SK-N-SH treated with all-trans-retinoic acid at 6 μM for 48 hours (cell line): ENCODE measurements at regions not wholly inside any gene's neighbourhood (a gene's known extent, or its start where the extent isn't known, plus 50 kb on each side); places are given as distances from the start of the nearest gene placed in this dataset.

Experiments
- ATAC-seq: fragments of 200-7000 bp; cut with Tn5 transposase; 3 replicates; pipeline ENCODE4 v1.9.1; 2020; ENCODE audit warnings: mild to moderate bottlenecking, moderate library complexity
- BACH2 ChIP-seq: fragments of 250-450 bp; sonication (Bioruptor Pico); IDR thresholded peaks from 2 replicates; pipeline ENCODE4 v1.9.0; 2021; ENCODE audit warnings: mild to moderate bottlenecking, borderline replicate concordance
- GLIS3 ChIP-seq: fragments of 250-450 bp; sonication (Bioruptor Pico); IDR thresholded peaks from 2 replicates; pipeline ENCODE4 v1.5.0; 2020; ENCODE audit warnings: mild to moderate bottlenecking, moderate library complexity
- ISL1 ChIP-seq: fragments of 250-450 bp; sonication (Bioruptor Pico); IDR thresholded peaks from 2 replicates; pipeline ENCODE4 v2.1.2; 2022; ENCODE audit warnings: mild to moderate bottlenecking, moderate library complexity
- PPARA ChIP-seq: fragments of 250-450 bp; sonication (Bioruptor Pico); IDR thresholded peaks from 2 replicates; pipeline ENCODE4 v1.5.0; 2020; ENCODE audit warnings: mild to moderate bottlenecking, borderline replicate concordance
- SNAI2 ChIP-seq: fragments of 250-450 bp; sonication (Bioruptor Pico); IDR thresholded peaks from 2 replicates; pipeline ENCODE4 v1.5.0; 2020; ENCODE audit warnings: mild to moderate bottlenecking, moderate library complexity
- TCF4 ChIP-seq: fragments of 250-450 bp; sonication (Bioruptor Pico); IDR thresholded peaks from 2 replicates; pipeline ENCODE4 v1.8.0; 2021; ENCODE audit warnings: mild to moderate bottlenecking, moderate library complexity, borderline replicate concordance
- TOX ChIP-seq: fragments of 250-450 bp; sonication (Bioruptor Pico); IDR thresholded peaks from 2 replicates; pipeline ENCODE4 v1.8.0; 2021; ENCODE audit warnings: mild to moderate bottlenecking, moderate library complexity, borderline replicate concordance
- ZC3H10 ChIP-seq: fragments of 250-450 bp; sonication (Bioruptor Pico); IDR thresholded peaks from 2 replicates; pipeline ENCODE4 v1.5.1; 2021; ENCODE audit warnings: mild to moderate bottlenecking, moderate library complexity
- ZFP3 ChIP-seq: fragments of 250-450 bp; sonication (Bioruptor Pico); IDR thresholded peaks from 2 replicates; pipeline ENCODE4 v1.5.0; 2020; ENCODE audit warnings: mild to moderate bottlenecking, moderate library complexity
- ZFP30 ChIP-seq: fragments of 450-650 bp; formaldehyde crosslinking; IDR thresholded peaks from 2 replicates; pipeline ENCODE4 v1.5.0; 2022; ENCODE audit warnings: mild to moderate bottlenecking, moderate library complexity
- ZNF565 ChIP-seq: fragments of 450-650 bp; formaldehyde crosslinking; conservative IDR thresholded peaks from 2 replicates; pipeline ENCODE4 v1.5.0; 2020; ENCODE audit warnings: low read depth, mild to moderate bottlenecking, moderate library complexity
- ZNF70 ChIP-seq: fragments of 450-650 bp; formaldehyde crosslinking; IDR thresholded peaks from 2 replicates; pipeline ENCODE4 v1.5.0; 2020; ENCODE audit warnings: mild to moderate bottlenecking, moderate library complexity
- ZNF8 ChIP-seq: fragments of 450-650 bp; formaldehyde crosslinking; IDR thresholded peaks from 2 replicates; pipeline ENCODE4 v1.5.0; 2020; ENCODE audit warnings: mild to moderate bottlenecking, moderate library complexity
- TF ChIP-seq, protein P1 (sequence below): fragments of 250-450 bp; sonication (Bioruptor Pico); IDR thresholded peaks from 2 replicates; pipeline ENCODE4 v1.8.0; 2020; ENCODE audit warnings: mild to moderate bottlenecking, moderate library complexity, borderline replicate concordance
- TF ChIP-seq, protein P2 (sequence below): fragments of 250-450 bp; sonication (Bioruptor Pico); IDR thresholded peaks from 2 replicates; pipeline ENCODE4 v1.5.1; 2020; ENCODE audit warnings: low read depth, mild to moderate bottlenecking, moderate library complexity
- TF ChIP-seq, protein P3 (sequence below): fragments of 250-450 bp; sonication (Bioruptor Pico); IDR thresholded peaks from 2 replicates; pipeline ENCODE4 v1.5.1; 2021; ENCODE audit warnings: mild to moderate bottlenecking, moderate library complexity
- TF ChIP-seq, protein P4 (sequence below): fragments of 250-450 bp; sonication (Bioruptor Pico); IDR thresholded peaks from 2 replicates; pipeline ENCODE4 v1.8.0; 2021; ENCODE audit warnings: low read depth, mild to moderate bottlenecking, moderate library complexity, borderline replicate concordance

DNA sequence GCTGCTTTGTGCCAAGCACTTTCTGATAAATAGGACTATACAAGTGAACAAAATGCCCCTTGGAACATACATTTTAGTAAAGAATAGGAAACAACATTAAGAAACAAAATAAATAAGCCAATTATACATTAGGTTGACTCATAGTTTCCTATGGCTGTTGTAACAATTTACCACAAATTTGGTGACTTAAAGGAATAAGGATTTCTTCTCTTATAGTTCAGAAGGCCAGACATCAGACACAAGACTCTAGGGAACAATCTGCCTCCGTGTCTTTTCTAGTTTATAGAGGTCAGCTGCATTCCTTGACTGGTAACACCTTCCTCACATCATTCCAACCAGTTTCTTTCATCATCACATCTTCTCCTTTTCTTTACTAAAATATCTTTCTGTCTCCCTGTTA lies 235.9 kb upstream of the PCDH18 start (continued):
- TF ChIP-seq, protein P1, sequence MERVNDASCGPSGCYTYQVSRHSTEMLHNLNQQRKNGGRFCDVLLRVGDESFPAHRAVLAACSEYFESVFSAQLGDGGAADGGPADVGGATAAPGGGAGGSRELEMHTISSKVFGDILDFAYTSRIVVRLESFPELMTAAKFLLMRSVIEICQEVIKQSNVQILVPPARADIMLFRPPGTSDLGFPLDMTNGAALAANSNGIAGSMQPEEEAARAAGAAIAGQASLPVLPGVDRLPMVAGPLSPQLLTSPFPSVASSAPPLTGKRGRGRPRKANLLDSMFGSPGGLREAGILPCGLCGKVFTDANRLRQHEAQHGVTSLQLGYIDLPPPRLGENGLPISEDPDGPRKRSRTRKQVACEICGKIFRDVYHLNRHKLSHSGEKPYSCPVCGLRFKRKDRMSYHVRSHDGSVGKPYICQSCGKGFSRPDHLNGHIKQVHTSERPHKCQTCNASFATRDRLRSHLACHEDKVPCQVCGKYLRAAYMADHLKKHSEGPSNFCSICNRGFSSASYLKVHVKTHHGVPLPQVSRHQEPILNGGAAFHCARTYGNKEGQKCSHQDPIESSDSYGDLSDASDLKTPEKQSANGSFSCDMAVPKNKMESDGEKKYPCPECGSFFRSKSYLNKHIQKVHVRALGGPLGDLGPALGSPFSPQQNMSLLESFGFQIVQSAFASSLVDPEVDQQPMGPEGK (CRISPR knock-in tag), result no peak
- no peak for TF ChIP-seq ZNF565 (CRISPR knock-in tag)
- no peak for TF ChIP-seq BACH2
- TF ChIP-seq, protein P2, sequence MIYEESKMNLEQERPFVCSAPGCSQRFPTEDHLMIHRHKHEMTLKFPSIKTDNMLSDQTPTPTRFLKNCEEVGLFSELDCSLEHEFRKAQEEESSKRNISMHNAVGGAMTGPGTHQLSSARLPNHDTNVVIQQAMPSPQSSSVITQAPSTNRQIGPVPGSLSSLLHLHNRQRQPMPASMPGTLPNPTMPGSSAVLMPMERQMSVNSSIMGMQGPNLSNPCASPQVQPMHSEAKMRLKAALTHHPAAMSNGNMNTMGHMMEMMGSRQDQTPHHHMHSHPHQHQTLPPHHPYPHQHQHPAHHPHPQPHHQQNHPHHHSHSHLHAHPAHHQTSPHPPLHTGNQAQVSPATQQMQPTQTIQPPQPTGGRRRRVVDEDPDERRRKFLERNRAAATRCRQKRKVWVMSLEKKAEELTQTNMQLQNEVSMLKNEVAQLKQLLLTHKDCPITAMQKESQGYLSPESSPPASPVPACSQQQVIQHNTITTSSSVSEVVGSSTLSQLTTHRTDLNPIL (CRISPR knock-in tag), result no peak

DNA sequence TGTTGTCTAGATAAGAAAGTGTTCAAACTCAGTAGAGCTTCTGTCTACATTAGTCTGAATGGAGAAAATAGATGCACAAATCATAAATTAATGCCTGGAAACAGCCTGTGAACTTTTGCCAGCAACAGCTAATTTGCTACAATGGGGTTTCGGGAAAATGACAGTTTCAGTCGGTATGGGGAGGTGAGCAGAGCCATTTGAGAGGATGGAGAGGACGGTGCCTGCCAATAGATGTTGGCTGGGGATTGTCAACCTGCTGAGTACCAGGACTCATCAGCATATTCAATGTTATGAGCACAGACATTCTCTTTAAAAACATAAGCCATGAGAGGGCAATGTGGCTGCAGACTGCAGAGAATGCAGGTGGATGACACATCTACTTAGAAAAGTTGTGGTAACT lies 230.3 kb upstream of the PCDH18 start:
- peak; percentile 37; the same call in 1 of the 3 replicates for ATAC-seq
- TF ChIP-seq TOX (CRISPR knock-in tag) (no peak), ZC3H10 (no peak), PPARA (CRISPR knock-in tag) (no peak), ZFP3 (no peak), BACH2 (no peak)
- TF ChIP-seq, protein P2 (CRISPR knock-in tag), result no peak
- TF ChIP-seq, all 23 proteins: peak for 0

DNA sequence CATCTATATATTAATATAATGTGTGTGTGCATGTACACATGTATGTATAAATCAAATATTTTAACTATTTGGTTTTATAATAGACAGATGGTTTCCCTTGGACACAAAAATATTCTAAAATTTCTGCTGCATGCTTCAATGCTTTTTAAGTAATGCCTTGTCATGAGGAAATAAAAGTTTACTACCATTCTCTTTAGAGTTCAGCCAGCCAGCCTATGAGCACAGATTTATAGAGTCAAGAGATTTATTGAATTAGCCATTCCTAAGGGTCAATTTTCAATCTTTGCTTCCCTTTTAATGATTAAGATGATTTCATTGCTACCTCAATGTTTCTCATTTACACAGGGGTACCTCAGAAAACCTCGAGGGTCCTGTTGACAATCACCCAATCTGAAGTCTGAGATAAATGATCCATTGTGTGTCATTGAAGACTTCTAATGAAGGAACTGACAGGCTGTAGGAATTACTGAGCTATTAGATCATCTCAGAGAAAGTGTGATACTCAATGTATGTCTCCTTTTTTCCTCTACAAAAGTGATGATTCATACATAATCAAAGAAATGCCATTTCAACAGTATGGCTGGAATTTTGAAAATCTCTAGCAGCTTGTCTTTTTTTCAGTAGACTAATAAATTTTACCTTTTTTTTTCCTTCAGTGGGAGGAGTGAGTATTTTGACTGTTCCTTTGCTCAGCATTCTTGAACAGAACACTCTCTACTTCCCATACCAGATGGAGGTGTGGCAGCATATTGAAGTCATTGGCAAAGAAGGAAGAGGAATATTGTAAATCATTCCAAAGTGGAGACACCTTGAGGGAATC lies 222.6 kb upstream of the PCDH18 start:
- TF ChIP-seq, protein P1 (CRISPR knock-in tag), result no peak
- TF ChIP-seq ISL1 (CRISPR knock-in tag), result peak; percentile 61
- TF ChIP-seq, protein P3, sequence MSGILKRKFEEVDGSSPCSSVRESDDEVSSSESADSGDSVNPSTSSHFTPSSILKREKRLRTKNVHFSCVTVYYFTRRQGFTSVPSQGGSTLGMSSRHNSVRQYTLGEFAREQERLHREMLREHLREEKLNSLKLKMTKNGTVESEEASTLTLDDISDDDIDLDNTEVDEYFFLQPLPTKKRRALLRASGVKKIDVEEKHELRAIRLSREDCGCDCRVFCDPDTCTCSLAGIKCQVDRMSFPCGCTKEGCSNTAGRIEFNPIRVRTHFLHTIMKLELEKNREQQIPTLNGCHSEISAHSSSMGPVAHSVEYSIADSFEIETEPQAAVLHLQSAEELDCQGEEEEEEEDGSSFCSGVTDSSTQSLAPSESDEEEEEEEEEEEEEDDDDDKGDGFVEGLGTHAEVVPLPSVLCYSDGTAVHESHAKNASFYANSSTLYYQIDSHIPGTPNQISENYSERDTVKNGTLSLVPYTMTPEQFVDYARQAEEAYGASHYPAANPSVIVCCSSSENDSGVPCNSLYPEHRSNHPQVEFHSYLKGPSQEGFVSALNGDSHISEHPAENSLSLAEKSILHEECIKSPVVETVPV, result no peak
- peak; percentile 78 for ATAC-seq

DNA sequence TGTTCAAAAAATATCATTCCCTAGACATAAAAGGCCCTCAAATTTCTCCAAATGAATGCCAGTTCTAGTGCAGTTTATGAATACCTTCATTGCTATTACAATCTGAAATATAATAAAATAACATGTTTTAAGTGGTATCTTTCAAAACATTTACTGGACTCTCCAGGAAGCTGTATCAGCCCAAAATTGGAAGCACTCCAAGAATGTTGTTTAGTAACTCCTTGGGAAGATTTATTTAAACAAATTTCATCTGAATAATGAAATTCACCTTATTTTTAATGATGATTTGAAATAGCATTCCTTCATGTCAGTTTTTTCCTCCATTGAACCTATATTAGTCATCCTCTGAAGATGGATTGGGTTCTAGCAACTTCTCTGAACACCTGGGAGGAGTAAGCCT lies 217.2 kb upstream of the PCDH18 start:
- ATAC-seq, result peak; percentile 40; the same call in 1 of the 3 replicates
- no peak for TF ChIP-seq GLIS3 (CRISPR knock-in tag)
- TF ChIP-seq ISL1 (CRISPR knock-in tag), result peak; percentile 29; the same call in 1 of the 2 replicates
- TF ChIP-seq ZFP30 (CRISPR knock-in tag), result no peak
- TF ChIP-seq ZNF70, result no peak
- no peak for TF ChIP-seq TCF4 (CRISPR knock-in tag)
- no peak for TF ChIP-seq SNAI2 (CRISPR knock-in tag)

DNA sequence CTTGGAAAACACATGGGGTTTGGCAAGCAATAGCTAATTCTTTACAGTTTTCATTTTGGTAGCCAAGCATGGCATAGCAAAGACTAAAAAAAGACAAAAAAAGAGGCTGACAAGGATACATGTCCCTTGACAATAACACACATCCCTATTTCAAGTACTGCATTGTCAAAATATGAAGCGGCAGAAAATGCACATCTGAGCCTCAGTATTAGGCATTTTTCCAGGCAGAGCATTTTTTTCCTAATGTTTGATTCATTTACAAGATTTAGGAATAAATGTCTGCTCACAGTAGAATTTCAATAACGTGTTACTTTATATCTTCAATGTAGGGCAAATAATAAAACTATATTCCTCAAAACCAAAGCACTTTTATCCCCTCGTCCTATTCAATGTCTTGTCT lies 216.3 kb upstream of the PCDH18 start:
- no peak for ATAC-seq
- TF ChIP-seq TOX (CRISPR knock-in tag) (no peak), BACH2 (no peak), SNAI2 (CRISPR knock-in tag) (no peak), ZNF8 (CRISPR knock-in tag) (no peak)
- TF ChIP-seq, protein P4, sequence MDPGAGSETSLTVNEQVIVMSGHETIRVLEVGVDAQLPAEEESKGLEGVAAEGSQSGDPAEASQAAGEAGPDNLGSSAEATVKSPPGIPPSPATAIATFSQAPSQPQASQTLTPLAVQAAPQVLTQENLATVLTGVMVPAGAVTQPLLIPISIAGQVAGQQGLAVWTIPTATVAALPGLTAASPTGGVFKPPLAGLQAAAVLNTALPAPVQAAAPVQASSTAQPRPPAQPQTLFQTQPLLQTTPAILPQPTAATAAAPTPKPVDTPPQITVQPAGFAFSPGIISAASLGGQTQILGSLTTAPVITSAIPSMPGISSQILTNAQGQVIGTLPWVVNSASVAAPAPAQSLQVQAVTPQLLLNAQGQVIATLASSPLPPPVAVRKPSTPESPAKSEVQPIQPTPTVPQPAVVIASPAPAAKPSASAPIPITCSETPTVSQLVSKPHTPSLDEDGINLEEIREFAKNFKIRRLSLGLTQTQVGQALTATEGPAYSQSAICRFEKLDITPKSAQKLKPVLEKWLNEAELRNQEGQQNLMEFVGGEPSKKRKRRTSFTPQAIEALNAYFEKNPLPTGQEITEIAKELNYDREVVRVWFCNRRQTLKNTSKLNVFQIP (CRISPR knock-in tag), result no peak
- TF ChIP-seq, protein P1 (CRISPR knock-in tag), result no peak
- TF ChIP-seq, protein P2 (CRISPR knock-in tag), result no peak
